ENCODE measurements at regions not wholly inside any gene's neighbourhood (a gene's known extent, or its start where the extent isn't known, plus 50 kb on each side); places are given as distances from the start of the nearest gene placed in this dataset.
"Not testable (repeated sequence)": the region's sequence is repeated elsewhere in the genome, so short reads cannot be mapped to it uniquely, and the experiment has no call there.

DNA sequence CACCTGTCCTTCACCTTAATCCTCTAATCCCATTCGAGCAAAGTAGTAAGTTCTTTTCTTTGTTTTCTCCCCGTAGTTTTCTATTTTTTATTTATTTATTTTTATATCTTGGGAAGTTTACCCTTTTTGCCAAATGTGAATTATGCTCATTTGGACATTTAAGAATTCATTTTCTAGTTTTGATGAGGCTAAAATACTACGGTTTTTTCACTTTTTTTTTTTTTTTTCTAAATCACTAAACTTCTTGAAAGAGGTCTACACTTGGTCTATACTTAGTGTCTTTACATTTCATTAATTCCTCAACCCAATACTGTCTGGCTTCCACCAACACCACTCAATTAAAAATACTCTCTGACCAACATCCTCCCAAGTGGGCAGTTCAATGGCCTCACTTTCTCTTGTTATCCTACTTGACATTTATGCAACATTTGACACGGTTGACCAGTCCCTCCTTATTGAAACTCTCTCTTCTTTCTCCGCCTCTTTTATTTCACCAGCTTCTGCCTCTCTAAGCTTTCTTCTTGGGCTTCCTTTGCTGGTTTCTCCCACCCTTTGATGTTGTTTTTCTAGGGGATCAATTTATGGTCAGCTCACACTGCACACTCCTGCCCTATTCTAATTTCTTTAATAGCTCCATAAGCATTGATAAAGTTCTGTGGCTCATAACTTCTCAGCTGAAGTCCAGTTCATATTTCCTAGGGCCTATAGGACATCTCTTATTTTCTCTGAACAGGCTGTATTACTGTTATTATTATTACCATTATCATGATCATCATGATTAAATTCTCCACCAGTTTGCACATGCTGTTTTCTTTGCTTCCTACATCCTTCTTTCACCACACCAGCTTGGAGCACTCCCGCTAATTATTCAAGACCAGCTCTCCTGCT is 72.6 kb upstream of the CITED2 start:
- intact Hi-C loops (cut with DNase I): no loop called here
- ATAC-seq (ENCODE audit: poor library complexity) (no peak), DNase-seq (no peak)

DNA sequence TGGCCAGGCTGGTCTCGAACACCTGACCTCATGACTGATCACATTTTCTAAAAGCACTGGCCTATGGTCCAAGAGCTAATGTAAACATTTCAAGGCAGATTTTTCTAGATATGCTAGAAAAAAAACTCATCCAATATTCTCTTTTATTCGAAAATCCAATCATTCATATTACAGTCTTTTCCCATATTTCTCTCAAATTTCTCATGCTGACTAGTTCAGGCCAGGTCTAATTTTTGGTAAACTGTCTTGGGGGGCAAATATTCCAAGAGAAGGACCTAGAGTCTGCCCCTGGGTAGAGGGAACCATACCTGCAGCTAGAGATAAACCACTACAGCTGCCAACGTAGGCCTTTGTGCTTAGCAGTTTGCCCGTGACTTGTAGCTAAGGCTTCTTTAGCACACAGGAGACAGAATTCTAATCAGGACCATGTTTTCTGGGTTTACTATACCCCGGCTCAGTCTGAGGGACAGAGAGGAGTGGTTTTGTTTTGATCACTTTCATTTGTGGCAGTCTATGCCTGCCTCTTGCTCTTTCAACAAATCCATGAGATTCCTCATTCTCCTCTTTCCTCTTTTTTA is 71.8 kb upstream of the CITED2 start:
- DNase-seq (no peak), ATAC-seq (ENCODE audit: poor library complexity) (no peak)
- intact Hi-C loops (cut with DNase I): no loop called here

DNA sequence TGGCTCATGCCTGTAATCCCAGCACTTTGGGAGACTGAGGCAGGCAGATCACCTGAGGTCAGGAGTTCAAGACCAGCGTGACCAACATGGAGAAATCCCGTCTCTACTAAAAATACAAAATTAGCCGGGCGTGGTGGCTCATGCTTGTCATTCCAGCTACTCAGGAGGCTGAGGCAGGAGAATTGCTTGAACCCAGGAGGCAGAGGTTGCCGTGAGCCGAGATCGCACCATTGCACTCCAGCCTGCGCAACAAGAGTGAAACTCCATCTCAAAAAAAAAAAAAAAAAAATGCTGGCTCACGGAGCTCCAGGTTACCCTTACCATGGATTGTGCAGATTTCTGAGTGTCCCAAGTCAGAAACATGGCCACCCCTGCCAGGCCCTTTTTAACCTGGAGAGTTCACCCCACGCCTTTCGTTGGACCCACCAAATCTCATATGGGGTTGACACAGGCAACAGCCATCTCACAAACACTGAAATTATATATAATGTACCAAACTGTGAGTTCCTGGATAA is 69.9 kb upstream of the CITED2 start:
- DNase-seq; ATAC-seq (ENCODE audit: poor library complexity); intact Hi-C loops (cut with DNase I): not testable (repeated sequence)

DNA sequence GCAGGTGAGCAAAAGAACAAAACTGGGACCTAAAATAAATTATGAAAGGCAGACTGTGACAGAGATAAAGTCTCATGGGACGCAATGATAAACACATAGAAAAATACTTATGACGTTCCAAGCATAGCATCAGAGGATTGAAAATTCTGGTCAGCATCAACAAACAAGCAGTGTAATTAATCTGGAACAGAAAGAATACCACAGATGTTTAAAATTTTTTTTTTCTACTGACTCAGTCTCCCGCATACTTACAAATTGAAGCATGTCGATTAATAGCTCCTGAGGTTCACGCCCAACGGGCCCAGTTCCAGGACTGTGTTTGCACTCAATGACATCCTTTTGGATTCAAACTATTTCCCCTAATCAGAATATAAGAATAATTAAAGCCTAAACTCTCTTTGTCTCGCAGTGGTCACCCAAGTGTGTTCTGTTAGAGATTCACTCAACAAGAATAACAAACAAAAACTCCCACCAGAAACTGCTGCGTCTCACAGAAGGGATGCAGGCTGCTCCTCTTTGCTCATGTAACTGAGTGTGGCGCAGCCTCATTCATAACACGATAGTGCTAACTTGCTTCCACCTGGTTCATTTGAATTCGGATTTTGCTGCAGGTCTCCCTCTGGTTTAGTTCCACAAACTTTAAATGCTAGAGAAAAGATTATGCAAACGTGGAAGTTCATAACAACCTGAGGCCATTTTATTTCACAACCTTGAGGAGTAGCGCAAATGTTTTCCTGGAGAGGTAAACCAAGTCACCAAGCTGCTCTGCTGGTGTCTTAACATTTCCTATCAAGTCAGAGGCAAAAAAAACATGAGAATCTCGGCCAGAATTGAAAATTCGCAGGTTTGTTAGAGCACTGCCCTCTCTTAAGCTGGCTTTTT is 69.0 kb upstream of the CITED2 start:
- ATAC-seq (ENCODE audit: poor library complexity) (no peak), DNase-seq (no peak)
- intact Hi-C loops (cut with DNase I): no loop called here

DNA sequence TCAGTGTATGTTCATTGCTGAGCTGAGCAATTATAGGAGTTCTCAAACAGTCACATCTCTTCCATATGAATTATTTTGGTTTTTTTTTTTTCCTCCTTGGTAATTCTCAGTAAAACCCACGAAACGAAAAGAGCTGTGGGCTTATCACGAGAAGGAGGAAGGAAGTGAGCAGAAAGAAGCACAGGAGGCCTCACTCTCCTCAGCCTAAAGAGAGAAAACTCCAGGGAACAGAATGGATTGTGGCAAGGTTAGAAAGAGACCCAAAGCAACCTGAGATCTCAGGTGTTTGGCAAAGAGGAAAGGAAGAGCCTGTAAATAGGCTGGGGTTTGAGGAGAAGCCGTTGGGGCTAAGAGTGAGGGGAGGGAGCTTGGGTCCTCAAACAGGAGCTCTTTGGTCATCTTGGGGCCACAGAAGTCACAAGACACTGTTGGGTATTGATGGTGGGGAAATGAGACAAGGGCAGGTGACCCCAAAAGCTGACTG is 67.8 kb upstream of the CITED2 start:
- intact Hi-C loops (cut with DNase I): no loop called here
- no peak for ATAC-seq (ENCODE audit: poor library complexity)
- no peak for DNase-seq

DNA sequence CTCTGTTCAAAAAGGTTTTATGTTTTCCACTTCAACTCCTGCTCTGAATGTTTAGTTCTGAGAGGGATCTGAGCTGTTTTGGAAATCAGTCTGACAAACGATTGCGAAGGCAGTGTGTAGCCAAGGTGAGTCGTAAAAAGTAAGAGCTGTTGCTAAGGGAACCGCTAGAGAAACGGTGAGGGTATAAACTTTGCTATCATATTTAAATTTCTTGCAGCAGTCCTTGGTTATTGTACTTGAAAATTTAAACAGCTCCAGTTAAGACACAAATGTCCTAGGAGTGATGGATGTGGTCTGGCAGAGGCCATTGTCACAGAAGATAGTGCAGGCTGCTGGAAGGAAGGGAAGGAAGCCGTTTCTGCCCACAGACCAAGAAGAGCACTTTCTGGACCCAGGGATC is 64.9 kb upstream of the CITED2 start:
- DNase-seq (no peak), ATAC-seq (ENCODE audit: poor library complexity) (no peak)
- intact Hi-C loops (cut with DNase I): no loop called here

DNA sequence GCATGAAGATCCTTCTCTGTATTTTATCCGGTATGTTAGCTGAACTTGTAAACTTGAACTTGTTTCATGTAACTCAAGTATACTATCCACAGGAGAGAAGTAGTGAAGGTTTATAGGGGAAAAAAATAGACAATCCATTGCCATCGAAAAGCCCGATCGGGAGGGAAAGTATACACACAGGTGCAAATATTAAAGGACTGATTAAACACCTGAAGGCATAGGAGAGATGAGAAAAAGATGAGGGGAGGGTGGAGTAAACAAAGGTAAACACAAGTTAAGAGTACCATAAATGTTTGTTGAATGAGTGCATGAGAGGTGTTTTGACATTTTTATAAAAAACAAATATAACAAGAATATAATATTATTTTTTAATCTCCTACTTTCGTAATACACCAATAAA is 64.3 kb upstream of the CITED2 start:
- DNase-seq (no peak), ATAC-seq (ENCODE audit: poor library complexity) (no peak)
- intact Hi-C loops (cut with DNase I): no loop called here

DNA sequence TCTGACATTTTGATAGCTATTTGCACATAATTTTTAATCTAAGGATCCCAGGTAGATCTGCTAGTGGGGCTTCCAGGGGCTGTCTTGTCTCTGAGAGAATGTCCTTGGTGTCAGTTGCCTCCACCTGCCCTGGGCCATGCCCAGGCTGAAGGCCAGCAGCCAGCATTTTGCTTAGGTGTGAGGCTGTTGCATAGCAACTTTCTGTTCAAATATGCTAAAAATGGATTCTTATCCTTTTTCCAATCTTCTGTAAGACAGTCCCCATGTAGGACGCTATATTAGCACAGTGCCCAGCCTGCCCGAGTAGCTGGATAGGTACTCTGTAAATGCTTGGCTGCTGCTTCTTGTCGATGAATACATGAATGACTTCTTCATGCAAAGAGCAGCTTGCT is 62.5 kb upstream of the CITED2 start:
- no peak for DNase-seq
- ATAC-seq (ENCODE audit: poor library complexity): no peak
- intact Hi-C loops (cut with DNase I): no loop called here

DNA sequence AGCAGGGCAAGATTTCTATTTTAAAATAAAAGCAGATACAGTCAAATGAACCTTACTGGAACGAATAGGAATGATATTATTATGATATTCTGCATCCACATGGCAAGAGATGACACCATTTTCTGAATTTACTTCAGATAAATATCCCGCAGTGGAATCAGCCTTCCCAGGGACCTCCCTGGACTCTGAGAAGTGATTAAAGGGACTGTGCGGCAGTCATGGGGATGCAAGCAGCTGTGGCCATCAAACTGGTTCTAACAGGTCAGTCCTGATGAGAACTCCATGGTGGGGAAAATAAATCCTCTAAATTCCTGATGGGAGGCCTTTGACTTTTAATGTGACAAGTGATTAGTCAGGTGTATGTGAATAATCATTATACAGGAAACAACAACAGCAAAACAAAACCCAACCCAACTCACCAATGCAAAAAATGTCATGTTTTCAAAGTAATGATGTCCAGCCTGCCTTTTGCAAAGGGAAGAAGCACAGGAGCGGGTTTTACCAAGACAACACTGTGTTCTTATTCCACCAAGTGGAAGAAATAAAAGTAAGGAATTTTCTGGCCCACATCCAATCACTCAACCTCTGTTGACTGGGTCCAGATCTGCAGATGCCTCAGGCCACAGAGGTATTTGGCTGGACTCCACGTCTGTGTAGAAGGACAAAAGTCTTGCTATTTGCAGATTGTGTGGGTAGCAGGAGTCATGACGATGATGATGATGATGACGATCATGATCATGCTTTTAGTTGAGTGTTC is 61.9 kb upstream of the CITED2 start:
- DNase-seq (no peak), ATAC-seq (ENCODE audit: poor library complexity) (no peak)
- intact Hi-C loops (cut with DNase I): no loop called here

DNA sequence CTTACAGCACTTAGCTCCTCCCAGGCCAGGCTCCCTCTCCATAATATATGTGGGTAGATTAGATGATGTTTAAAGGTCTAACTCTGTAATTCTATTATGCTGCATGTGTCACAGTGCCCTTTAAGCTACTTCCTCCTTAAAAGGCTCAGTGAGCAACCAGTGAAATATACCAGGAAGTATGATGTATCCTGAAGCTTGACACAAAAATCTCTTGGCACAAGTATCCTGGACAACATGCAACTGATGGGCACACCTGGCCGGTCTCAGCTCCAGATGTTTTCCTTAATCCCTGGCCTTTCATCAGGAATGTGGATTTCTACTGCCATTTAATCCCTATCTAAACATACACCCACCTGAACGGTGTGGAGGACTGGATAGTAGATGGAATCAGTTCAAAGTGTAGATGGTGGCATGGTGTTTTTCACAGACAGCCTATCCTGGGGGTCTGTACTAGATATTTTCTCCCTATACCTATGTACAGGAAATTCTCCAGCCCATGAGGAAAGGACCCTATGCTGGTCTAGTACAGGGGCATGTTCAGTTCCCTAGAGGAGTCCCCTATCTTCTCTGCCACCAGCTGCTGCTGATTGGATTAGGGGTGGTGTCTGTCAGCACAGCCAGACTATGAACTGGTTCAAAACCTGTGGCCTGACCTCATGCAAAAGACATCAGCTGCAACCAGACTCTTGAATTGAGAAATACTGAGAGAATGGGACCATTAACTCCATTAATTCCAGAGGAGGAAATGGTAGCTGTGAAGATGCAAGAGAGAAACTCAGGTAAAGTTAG is 59.4 kb upstream of the CITED2 start:
- intact Hi-C loops (cut with DNase I): no loop called here
- no peak for DNase-seq
- ATAC-seq (ENCODE audit: poor library complexity): no peak

DNA sequence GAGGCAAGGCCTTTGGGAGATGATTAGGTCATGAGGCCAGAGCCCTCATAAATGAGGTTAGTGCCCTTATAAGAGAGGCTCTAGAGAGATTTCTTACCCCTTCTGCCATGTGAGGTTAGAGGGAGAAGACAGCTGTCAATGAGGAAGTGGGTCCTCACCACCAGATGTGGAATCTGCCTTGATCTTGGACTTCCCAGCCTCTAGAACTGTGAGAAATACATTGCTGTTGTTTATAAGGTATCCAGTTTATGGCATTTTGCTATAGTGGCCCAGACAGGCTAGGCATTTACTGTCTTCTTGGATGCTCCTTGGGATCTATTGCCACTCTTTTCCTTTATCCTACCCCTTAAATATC is 57.1 kb upstream of the CITED2 start:
- intact Hi-C loops (cut with DNase I): no loop called here
- ATAC-seq (ENCODE audit: poor library complexity) (no peak), DNase-seq (no peak)

DNA sequence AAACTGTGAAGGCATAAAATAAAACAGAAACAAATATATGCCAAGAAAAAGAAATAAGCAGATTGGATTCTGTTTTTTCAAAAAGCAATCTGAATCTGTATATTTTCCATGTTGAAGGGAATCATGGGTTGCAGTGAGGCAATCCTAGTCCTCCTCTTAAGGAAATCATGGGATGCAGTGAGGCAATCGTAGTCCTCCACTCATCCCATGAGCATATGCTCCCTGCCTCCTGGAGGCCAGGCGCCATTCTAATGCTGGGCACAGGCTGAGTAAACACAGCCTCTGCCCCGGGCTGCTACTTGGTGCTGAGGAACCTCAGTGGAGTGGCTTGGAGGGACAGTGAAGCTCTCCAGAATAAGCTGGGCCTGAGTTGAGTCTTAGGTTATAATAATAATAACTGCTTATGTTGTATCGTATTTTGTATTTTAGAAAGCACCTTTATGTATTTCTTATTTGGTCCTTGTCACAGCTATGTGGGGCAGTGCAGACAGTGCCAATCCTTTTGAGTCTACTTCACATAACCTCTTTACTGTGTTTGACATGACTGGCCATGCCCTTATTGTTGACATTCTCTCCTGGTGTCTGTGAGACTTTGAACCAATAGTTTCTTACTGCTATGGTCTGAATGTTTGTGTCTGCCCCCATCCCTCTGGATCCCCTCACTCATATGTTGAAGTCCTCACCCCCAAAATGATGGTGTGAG is 56.6 kb upstream of the CITED2 start:
- DNase-seq: no peak
- intact Hi-C loops (cut with DNase I): no loop called here

DNA sequence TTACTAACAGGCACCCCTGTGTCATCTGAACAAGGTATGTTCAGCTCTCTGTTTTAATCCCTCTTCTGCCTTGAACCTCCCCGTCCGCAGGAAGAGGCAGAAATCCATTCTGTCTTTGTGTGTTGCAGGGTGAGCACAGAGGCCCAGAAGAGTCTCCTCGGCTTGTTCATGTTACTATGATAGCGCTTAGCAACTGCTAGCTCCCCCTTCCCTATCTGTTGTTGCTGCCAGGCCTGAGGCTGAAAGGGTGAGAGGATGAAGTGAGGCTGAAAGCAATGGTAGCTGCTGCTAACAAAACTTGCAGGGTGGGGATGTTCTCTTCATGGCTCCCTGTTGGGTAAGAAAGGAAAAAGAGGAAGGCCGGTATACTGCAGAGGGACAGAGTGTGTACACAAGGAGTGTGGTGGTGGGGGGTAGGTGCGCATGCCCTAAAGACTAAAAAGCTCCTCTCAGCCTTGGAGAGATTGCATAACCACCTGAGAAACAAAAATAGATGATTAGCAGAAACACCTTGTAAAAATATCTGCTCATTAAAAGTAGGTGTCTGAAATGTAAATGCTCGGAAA is 55.2 kb upstream of the CITED2 start:
- DNase-seq (no peak), ATAC-seq (ENCODE audit: poor library complexity) (no peak)

More for the DNA sequence above, 56.6 kb upstream of the CITED2 start:
- ATAC-seq (ENCODE audit: poor library complexity): no peak

DNA sequence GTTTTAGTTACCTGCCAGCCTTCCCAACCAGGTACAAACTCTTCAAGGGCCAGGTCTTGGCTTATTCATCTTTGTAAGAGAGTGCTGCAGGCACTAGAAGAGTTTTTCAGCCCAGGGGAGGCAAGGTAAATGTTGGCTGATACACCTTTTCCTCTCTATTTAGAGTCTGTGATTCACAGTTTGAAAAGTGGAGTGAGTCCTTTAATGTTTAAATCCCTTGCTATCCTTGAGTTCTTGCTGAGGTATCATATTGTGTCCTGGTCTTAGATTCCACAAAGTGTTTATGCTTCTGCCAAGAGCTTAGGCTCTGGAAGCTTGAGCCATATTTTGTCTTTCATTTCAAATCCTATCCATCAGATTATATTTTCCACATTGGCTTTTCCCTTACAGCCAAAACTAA is 52.8 kb upstream of the CITED2 start:
- ATAC-seq (ENCODE audit: poor library complexity): no peak
- intact Hi-C loops (cut with DNase I): no loop called here
- no peak for DNase-seq

More for the DNA sequence above, 55.2 kb upstream of the CITED2 start:
- intact Hi-C loops (cut with DNase I): no loop called here

DNA sequence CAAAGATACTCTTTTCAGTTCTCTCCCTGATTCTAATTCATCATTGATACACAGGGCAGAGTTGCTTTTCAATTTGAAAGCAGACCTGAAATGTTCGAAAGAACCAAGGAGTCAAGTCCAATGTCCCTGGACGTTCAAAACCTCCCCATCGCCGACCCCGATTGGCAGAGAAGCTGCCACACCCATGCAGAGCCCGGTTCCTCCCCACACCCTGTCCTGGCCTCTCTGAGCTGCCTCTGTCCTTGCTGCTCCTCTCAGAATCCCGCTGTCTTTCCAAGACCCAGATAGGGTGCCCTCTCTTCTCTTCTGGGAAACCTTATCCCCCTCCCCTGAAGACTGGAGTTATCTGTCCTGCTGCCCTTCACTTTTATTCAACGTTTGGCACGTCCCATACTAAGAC is 52.3 kb upstream of the CITED2 start:
- intact Hi-C loops (cut with DNase I): no loop called here
- no peak for DNase-seq

DNA sequence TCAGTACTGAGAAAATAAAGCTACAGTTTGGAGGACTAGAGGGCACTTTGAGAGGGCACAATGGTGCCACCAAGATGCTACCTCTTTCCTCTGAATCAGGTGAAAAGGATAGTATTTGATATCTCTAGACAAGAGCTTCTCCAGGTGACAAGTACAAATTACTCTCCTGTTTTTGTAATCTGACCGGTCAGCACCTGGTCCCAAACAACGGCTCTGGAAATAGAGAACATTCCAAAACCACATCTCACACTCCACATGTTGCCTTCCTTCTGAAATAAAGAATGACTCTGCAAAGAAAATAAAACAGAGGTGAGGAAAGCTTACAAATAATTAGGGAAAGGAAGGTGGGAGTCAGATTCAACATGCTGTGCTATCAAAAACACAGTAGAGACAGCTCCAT is 51.3 kb upstream of the CITED2 start:
- intact Hi-C loops (cut with DNase I): no loop called here
- DNase-seq: no peak
- no peak for ATAC-seq (ENCODE audit: poor library complexity)

More for the DNA sequence above, 52.3 kb upstream of the CITED2 start:
- ATAC-seq (ENCODE audit: poor library complexity): no peak
